ENCODE measurements at regions not wholly inside any gene's neighbourhood (a gene's known extent, or its start where the extent isn't known, plus 50 kb on each side); places are given as distances from the start of the nearest gene placed in this dataset.

DNA sequence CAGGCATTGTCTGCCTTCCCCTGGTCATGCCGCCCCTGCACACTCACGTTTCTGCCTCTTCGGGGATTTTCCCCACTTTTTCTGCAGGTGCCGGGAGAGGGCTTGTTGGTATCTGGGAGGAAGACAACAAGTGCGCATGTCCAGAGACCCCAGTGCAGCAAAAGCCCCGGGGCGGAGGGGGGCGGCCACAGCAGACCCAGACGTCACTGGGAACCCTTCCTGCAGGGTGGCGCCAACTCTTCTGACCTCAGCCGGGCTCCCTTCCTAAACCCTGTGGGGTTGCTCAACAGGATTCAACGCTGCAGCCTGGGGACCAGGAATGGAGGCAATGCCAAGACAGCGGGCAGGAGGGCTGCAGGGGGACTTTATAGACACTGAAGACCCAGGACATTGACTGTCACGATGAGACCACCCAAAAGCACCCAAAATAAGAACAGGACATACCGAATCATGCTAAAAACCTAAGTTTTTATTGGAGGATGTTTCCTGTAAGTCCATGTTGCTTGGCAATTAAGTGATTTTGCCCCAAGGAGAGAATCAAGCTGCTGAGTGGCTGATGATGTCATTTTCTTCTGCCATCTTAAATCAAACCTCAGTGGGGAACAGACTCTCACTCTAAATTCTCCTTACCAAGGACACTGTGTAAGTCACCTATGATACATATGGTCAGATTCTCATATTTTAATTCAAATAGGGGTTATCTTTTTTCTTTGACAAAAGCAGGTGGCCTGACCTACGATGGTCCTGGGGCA lies 62.9 kb upstream of the SIMC1 start:
- DNase-seq (ENCODE audit: low read depth in 2 of 2, low spot score in 1 of 2), result no peak

DNA sequence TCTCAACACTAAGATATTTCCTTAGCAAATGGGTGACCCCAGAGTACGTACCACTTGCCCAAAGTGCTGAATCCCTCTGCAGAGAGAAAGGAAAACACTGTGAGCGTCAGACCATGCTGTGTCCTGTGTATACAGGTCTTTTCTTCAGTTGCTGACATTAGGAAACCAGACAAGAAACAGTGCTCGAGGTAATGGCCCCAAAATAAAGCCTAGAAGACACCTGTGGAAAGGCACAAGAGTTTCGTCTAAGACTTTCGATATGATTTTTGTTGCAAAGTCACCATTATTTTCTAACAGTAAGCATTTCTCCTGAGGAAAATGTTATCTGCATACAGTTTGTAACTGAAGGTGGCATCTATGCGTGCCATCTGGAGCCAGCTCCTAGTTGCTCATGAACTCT lies 62.0 kb upstream of the SIMC1 start:
- no peak for DNase-seq (ENCODE audit: low read depth in 2 of 2, low spot score in 1 of 2)

DNA sequence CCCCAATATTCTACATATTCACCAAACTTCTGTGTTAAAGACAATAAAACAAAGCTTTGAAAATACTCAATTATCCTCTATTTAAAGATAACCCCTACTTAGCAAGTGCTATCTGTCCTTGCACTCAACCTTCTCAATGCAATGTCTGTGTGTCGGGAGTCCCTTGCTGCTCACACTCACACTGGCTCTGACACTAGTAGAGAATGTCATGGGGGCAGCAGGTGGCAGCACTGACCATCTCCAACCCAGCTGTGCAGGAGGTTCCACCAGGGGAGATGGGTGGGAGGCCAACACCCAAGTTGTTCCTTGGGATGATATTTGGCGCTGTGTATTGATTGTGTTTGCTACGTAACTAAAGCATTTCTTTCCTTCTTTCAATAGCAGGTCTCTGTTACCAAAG lies 59.4 kb upstream of the SIMC1 start:
- DNase-seq (ENCODE audit: low read depth in 2 of 2, low spot score in 1 of 2), result no peak

DNA sequence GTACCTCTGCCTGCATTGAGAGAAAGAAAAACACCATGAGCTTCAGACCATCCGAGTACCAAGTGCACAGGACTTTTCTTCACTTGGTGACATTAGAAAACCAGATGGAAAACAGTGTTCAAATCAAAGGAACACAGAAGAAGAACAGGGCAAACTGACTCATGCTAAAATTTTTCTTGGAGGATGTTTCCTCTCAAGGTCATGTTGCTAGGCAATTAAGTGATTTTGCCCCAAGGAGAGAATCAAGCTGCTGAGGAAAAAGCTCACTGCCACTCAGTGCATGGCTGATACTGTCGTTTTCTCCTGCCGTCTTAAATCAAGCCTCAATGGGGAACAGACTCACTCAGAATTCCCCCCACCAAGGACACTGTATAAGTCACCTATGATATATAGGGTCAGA lies 57.9 kb upstream of the SIMC1 start:
- DNase-seq (ENCODE audit: low read depth in 2 of 2, low spot score in 1 of 2), result no peak

DNA sequence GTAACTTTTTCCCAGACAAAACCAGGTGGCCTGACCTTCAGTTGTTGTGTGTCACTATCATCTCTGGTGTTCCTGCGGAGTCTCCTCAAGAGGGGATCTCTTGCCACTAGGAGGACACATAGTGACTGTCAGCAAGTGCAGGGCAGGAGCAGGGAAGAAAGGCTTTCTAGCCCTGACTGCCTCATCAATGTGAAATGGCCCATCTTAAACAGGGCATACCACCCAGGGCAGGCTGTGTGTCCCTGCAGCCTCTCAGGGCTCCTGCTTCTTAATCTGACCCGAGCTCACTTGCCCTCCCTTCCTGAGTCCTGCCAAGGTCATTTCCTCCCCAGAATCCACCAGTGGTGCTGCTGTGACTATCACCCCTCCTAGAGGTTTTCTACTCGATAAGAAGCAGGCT lies 57.4 kb upstream of the SIMC1 start:
- no peak for DNase-seq (ENCODE audit: low read depth in 2 of 2, low spot score in 1 of 2)

DNA sequence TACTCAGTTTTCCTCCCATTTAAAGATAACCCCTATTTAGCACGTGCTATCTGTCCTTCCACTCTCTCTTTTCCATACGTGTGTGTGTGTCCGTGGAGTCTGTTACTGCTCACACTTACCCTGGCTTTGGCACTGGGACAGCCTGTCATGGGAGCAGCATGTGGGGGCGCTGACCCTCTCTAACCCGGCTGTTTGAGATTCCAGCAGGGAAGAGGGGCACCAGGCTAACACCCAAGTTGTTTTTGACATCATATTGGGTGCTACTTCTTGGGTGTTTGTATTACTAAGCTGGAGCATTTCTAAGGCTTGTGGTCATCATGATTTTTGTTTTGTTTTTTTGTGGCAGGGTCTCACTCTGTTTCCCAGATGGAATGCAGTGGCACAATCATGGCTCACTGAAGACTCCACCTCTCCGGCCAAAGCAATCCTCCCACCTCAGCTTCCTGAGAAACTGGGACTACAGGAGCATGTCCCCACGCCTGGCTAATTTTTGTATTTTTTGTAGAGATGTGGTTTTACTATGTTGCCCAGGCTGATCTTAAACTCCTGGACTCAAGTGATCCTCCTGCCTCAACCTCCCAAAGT lies 56.9 kb upstream of the SIMC1 start:
- DNase-seq (ENCODE audit: low read depth in 2 of 2, low spot score in 1 of 2), result no peak

DNA sequence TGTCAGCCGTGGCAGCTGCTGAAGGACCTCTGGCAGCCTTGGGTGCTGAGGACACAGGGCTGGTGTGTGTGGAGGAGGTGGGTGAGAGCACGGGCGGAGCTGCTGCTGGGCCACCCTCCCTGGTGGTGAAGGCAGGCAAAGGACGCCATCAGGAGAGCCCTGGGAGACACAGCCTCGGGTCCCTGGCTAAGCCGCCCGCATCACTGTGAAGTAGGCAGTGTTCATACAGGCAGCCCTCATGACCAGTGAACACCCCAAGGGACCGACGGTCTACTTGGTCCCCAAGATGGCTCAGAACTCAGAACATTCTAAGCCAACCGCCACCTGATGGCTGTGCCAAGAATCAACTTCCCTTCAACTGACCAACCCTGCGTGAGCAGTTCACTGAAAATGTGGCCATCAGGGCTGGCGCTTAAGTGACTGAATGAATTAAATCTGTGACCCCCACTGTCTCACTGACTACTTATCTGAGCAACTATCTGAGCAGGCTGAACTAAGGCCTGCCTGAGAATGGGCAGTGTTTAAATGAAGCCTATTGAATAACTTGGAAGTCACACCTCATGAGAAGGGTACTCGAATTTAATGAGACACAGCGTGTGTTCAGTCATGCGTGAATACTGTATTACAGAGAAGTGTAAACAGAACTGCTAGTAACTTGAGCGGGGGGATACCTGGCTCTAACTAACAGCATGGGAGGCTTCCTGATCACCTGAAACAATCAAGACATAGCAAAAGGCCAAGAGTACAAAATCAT lies 54.7 kb upstream of the SIMC1 start:
- no peak for DNase-seq (ENCODE audit: low read depth in 2 of 2, low spot score in 1 of 2)

DNA sequence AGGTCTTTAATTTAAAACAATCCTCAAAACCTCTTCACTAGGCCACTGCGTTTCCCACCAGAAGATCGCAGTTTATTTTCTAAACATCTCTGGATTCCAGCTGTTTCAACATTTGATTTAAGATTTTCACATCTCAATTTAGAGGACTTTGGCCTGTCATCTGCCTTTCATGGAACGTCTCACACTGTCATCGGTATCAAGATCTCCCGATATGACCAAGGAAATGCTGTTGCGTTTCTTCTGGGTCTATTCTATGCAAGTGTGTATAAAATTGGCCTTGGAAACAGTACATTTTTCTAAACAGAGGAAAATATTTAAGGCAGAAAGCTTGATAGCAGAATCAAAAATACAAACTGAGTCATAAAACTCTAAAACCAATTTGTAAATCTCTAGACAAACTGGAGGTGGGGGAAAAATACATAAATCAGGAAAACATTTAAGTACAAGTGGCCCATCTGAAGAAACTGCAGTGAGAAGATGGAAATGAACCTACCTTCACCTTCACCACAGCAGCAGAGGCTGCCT lies 53.6 kb upstream of the SIMC1 start:
- no peak for DNase-seq (ENCODE audit: low read depth in 2 of 2, low spot score in 1 of 2)

DNA sequence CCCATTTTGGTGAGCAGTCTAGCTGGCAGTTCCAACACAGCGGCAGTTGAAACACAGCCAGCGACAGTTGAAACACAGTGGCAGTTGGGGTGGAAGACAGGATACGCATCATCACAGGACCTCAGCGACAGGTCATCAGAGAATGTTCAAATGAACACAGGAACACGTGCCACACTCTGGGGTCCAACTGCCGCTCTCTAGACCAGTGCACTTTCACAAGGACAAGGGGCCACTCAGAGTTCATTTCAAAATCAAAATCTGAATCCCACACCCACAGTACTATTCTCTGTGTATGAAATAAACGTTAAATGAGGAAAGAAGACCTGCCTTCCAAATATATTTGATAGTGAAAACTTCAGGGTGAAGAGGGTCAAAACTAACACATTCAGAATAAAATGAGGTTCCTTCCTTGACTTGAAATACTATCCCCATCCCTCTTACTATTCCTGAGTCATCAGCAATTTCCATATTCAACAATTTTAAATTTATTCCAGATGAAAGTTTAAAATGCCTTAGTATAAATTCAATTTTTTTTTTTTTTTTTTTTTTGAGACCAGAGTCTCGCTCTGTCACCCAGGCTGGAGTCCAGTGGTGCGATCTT lies 53.0 kb upstream of the SIMC1 start:
- DNase-seq (ENCODE audit: low read depth in 2 of 2, low spot score in 1 of 2), result no peak

DNA sequence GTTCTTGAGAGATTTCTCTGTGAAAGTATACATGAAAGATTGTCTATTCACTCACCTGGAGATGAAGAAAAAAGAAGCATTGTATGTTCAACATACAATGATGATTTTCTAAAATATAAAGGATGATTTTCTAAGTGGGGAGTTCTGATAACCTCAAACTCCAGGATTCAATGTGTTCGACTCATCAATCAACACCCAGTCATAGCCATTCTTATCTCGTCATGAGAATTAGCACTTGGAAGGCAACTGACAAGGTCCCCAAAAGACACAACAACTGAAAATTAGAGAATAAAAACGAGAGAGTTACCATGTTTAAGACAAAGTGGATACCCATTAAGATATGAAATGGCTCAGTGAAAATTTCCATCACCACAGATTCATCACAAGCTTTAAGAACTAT lies 52.1 kb upstream of the SIMC1 start:
- no peak for DNase-seq (ENCODE audit: low read depth in 2 of 2, low spot score in 1 of 2)

DNA sequence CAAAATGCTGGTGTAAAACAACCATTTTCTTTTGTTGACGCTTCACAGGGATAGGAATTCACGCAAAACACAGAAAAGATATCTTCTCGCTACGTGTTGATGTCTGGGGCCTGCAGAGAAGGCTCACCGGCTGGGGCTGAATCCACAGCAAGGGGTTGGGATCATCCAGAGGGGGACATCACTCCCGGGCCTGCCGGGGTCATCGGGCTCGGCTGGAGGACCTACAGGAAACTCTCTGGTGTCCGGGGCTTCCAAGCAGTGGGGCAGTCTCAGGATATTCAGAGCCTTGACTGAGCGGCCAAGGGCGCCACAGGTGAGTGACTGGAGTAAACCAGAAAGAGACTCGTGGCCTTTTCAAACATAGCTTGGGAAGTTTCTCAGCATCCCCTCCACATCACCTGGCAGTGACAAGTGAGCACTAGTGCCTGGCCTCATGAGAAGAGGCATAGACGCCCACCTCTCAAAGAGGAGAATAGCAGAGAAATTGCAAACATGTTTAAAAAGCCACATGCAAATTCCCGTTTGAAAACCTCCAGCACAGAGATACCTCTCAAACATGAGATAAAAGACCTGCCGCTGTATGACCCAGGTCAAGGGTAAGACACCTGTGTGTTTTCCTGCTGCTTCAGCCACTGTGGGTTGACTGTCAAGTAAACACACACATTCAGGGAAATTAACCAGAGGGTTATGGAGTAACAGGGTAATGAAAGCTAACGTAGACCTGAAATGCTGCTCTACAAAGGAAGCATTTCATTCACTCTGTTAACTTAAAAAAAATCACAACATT lies 50.8 kb upstream of the SIMC1 start:
- no peak for DNase-seq (ENCODE audit: low read depth in 2 of 2, low spot score in 1 of 2)

DNA sequence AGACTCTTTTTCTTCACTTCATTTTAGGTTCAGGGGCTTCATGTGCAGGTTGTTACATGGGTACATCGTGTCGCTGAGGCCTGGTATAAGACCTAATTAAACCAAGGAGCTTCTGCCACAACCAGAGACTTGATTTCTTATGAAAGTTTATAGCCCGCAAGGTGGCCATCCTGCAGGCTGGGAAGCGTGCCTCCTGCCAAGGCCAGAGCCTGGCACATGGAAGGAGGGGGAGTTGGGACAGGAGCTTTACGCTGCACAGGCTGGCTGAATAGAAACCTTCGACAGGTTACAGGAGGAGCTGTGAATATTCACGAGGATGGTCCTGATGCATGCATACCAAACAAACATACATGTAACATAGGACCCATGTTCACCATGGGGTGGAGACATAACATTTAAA lies 50.1 kb upstream of the SIMC1 start:
- DNase-seq (ENCODE audit: low read depth in 2 of 2, low spot score in 1 of 2), result no peak
